Heart left ventricle (tissue), 16 donors: ENCODE measurements at regions not wholly inside any gene's neighbourhood (a gene's known extent, or its start where the extent isn't known, plus 50 kb on each side); places are given as distances from the start of the nearest gene placed in this dataset.

Source experiments
- ATAC-seq, 4 donors: fragments of 200-7000 bp; cut with Tn5 transposase; one replicate each; pipeline ENCODE4 v1.9.1; 2020 to 2022; ENCODE audit warnings: moderate library complexity in 4 of 4, mild to moderate bottlenecking in 3 of 4, moderate number of reproducible peaks in 1 of 4
- DNase-seq, 5 donors: peaks; one replicate each; pipeline ENCODE4 v3.0.0-alpha.2; 2020
- H3K27ac ChIP-seq, 12 donors: fragments of 200-600 bp; sonication (generic) in 4 of 12; one replicate each; pipeline versions ENCODE4 v1.5.0 to v1.8.0; 2016 to 2022; ENCODE audit warnings: mild to moderate bottlenecking in 2 of 12
- H3K27me3 ChIP-seq, 9 donors: fragments of 200-600 bp; sonication (generic) in 2 of 9; one replicate each; pipeline versions ENCODE4 v1.5.1 to v1.8.0; 2016 to 2022; ENCODE audit warnings: mild to moderate bottlenecking in 3 of 9
- H3K36me3 ChIP-seq, 9 donors: fragments of 200-600 bp; sonication (generic) in 2 of 9; one replicate each; pipeline versions ENCODE4 v1.5.0 to v1.8.0; 2018 to 2022; ENCODE audit warnings: mild to moderate bottlenecking in 2 of 9
- H3K4me1 ChIP-seq, 12 donors: fragments of 200-600 bp; sonication (generic) in 4 of 12; one replicate each; pipeline versions ENCODE4 v1.5.0 to v1.8.0; 2016 to 2022; ENCODE audit warnings: mild to moderate bottlenecking in 3 of 12
- H3K4me3 ChIP-seq, 12 donors: fragments of 200-600 bp; sonication (generic) in 4 of 12; one replicate each; pipeline versions ENCODE4 v1.5.0 to v1.8.0; 2017 to 2022; ENCODE audit warnings: mild to moderate bottlenecking in 9 of 12, moderate library complexity in 4 of 12
- H3K9me3 ChIP-seq, 12 donors: fragments of 200-600 bp; sonication (generic) in 4 of 12; one replicate each; pipeline versions ENCODE4 v1.5.0 to v1.8.0; 2016 to 2022; ENCODE audit warnings: mild to moderate bottlenecking in 1 of 12
- CTCF ChIP-seq, 12 donors: fragments of 200-600 bp; sonication (generic) in 4 of 12; IDR thresholded peaks; one replicate each; pipeline versions ENCODE4 v1.5.0 to v1.8.0; 2018 to 2022; ENCODE audit warnings: antibody characterized with exemption in 12 of 12, mild to moderate bottlenecking in 5 of 12
- POLR2A ChIP-seq, 2 donors: fragments of 450-650 bp; IDR thresholded peaks; one replicate each; pipeline ENCODE4 v1.6.1; 2017; ENCODE audit warnings: antibody characterized with exemption in 2 of 2, mild to moderate bottlenecking in 2 of 2, moderate library complexity in 2 of 2
- WGBS, 4 donors: extraction: QIAGEN DNeasy Blood & Tissue Kit in 2 of 4; methylation state at CpG; one replicate each; pipeline versions ENCODE4 v1.1.5 to v1.1.7; 2013 to 2018; 5-methylcytosine and 5-hydroxymethylcytosine counted together
- intact Hi-C, 10 donors: fragments of 100-400 bp; cut with DNase I; formaldehyde crosslinking; loops; one replicate each; pipeline versions ENCODE4 v1.11.1 to v1.14.2; 2022
- donor health status: ischemic (EF 13 %, LVEDD 7.1; RV severe dilation, severe dysfunction).
- donor health status: healthy with polysubstance abuse.
- donor health status: DM: no; HTN: yes; CAD: no.
- donor health status: DM: no; HTN: no; CAD: no.
- donor health status: ischemic (EF 25% LVEDD 6.9; RV normal size, moderate dysfunction).
- donor health status: ischemic (EF 25% LVEDD 5.7; RV mildly dilated, moderate dysfunction).
- donor health status: healthy.
- donor health status: DM: yes; HTN: yes; CAD: no.
- donor health status: ischemic (EF 35%, LVEDD 5.7; RV mildly dilated, moderate dysfunction).
- donor health status: nonischemic (EF 11% LVEDD 7.7; RV severe dilation, severe dysfunction).
- donor health status: DM: yes; HTN: yes; CAD: no.
- donor health status: PGD.
- donor health status: ischemic (EF 29% LVEDD 5.4; RV normal size, mild dysfunction).
- donor health status: nonischemic (EF 23%, LVEDD 6.1; RV moderate dilation, normal function).

GRCh38 chrX:9330249-9330982 is 134.4 kb upstream of the TBL1X start:
- no peaks in the 10 kb centered on the region for H3K4me1 ChIP-seq
- H3K27ac ChIP-seq = no peak overlapping the region
- no peaks in the 10 kb centered on the region for H3K9me3 ChIP-seq
- H3K27me3 ChIP-seq = peaks cover 0 to 17% (median 0%) of the 10 kb centered on the region in 9 donors
- no peak overlapping the region for H3K4me3 ChIP-seq
- TF ChIP-seq POLR2A (IDR thresholded peaks at IDR 0.05) (no peak), CTCF (IDR thresholded peaks at IDR 0.05) (no peak)
- DNase-seq (no peak), ATAC-seq (no peak)
- no peaks in the 10 kb centered on the region for H3K36me3 ChIP-seq
- intact Hi-C loops = no loop called here
- WGBS, 4 donors = 77 to 85% (median 81%) methylated on average over 8 of the region's 8 CpGs

GRCh38 chrX:9333873-9334560 is 130.8 kb upstream of the TBL1X start:
- no peak for DNase-seq
- WGBS, 4 donors = 62 to 66% (median 62%) methylated on average over 11 of the region's 11 CpGs
- intact Hi-C loops = no loop called here

DNA sequence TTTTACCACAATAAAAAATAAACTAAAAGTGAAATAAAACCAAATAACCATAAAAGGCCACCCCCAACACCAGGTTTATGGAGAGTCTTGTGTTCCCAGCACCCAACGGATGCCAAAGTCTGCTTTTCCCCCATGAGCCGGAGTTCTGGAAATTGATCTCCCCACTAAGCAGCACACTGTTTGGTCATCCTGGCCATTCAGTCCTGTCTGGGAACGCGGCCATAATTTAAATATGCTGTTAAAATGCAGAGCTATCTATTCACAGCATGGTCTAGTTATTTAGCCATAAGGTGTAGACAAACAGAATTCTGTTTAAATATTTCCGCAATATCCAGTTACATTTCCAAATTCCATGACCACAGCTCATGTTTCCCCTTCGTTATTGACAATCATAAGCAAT is 129.6 kb upstream of the TBL1X start:
- ATAC-seq (no peak), DNase-seq (no peak)
- no peaks in the 10 kb centered on the region for H3K9me3 ChIP-seq
- WGBS, 4 donors = 73 to 98% (median 92%) methylated on average over 6 of the region's 6 CpGs
- H3K4me1 ChIP-seq = peaks cover 0 to 20% (median 3%) of the 10 kb centered on the region in 12 donors
- H3K27me3 ChIP-seq = peaks cover 0 to 3% (median 0%) of the 10 kb centered on the region in 9 donors
- intact Hi-C loops = no loop called here
- H3K36me3 ChIP-seq = no peaks in the 10 kb centered on the region
- H3K27ac ChIP-seq = no peak overlapping the region
- TF ChIP-seq CTCF (IDR thresholded peaks at IDR 0.05) (no peak), POLR2A (IDR thresholded peaks at IDR 0.05) (no peak)
- no peak overlapping the region for H3K4me3 ChIP-seq

More at GRCh38 chrX:9333873-9334560, 130.8 kb upstream of the TBL1X start:
- no peak for ATAC-seq
- peaks cover 0 to 8% (median 0%) of the 10 kb centered on the region in 9 donors for H3K27me3 ChIP-seq
- no peak overlapping the region for H3K27ac ChIP-seq
- H3K4me1 ChIP-seq = peaks cover 0 to 10% (median 0%) of the 10 kb centered on the region in 12 donors
- no peak for TF ChIP-seq POLR2A (IDR thresholded peaks at IDR 0.05)
- no peak for TF ChIP-seq CTCF (IDR thresholded peaks at IDR 0.05)
- no peaks in the 10 kb centered on the region for H3K9me3 ChIP-seq
- H3K36me3 ChIP-seq = no peaks in the 10 kb centered on the region
- no peak overlapping the region for H3K4me3 ChIP-seq

DNA sequence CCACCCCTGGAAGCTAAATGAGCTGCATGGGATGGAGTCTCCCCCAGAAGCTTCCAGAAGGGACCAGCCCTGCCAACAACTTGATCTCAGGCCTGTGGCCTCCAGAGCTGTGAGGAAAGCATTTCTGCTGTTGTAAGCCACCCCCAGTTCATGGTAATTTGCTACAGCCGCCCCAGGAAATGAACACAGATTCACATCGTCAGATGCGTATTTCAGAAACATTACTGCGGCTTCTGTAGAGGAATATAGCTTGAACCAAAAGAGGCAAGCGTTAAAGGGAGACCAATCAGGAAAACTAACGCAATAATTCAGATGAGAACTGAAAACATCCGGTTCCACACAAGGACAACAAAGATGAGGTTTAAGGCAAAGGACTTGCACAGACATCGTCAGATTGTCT is 128.4 kb upstream of the TBL1X start:
- Histone ChIP-seq H3K27ac (no peak overlapping the region), H3K4me3 (no peak overlapping the region), H3K9me3 (no peaks in the 10 kb centered on the region), H3K27me3 (peaks cover 0 to 3% (median 0%) of the 10 kb centered on the region in 9 donors), H3K36me3 (no peaks in the 10 kb centered on the region), H3K4me1 (peaks cover 0 to 32% (median 13%) of the 10 kb centered on the region in 12 donors)
- intact Hi-C loops = no loop called here
- TF ChIP-seq CTCF (IDR thresholded peaks at IDR 0.05) = no peak
- no peak for TF ChIP-seq POLR2A (IDR thresholded peaks at IDR 0.05)
- no peak for ATAC-seq
- DNase-seq = no peak
- 67 to 86% (median 74%) methylated on average over 8 of the region's 8 CpGs for WGBS, 4 donors
